ENCODE measurements at regions not wholly inside any gene's neighbourhood (a gene's known extent, or its start where the extent isn't known, plus 50 kb on each side); places are given as distances from the start of the nearest gene placed in this dataset.

DNA sequence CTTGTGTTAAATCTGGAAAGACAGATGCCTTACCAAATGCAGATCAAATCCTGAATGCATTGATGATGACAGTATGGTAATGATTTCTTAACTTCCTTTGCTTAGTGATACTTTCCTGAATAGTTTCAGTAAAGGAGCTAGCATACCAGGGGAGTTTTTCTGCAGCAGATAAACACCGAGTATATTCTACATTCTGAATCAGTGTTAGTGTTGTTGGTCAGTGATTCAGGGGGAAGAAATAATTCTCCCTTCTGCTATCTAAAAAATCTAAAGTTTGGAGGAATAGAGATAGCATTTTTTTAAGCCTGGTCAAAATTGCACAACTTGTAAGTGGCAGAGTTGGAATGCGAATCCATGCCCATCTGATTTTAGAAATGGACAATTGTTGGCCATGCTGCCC is 512.2 kb upstream of the MARCKS start:
- DNase-seq (ENCODE audit: low spot score): no peak

DNA sequence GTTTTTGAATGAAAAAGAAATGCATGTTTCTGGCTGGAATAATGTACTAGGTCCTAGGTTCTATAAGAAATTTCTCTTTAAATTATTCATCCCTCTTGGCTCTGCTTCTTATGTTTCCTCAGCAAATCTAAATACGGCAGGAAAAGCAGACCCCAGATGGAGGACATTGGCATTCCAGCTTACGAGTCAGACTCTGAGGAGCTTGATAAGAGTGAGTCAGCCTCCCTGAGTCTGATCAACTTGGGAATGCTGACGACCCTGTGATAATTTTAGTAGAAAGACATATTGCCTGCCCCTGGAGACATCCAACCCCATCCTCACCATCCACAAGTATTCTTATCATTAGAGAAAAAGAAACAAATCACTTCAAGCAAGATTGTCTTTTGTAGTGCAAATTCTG is 509.7 kb upstream of the MARCKS start:
- no peak for DNase-seq (ENCODE audit: low spot score)

DNA sequence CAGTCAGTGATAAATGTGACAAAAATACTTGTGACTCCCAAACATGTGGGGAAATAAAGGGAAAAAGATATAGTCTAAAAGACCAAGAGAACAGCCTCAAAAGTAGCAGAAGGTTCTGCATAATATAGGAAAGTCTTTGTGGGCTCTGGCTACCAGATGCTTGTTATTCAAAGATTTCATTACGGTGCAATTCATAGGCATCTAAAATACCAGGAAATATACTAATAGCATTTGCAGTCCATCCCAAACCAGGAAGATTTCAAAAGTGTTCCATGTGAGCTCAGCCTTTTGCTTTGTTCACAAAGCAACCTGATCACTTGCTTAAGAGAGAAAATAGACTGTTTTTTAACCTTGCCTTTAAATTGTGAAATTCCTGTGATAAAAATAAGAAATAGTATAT is 506.7 kb upstream of the MARCKS start:
- no peak for DNase-seq (ENCODE audit: low spot score)

DNA sequence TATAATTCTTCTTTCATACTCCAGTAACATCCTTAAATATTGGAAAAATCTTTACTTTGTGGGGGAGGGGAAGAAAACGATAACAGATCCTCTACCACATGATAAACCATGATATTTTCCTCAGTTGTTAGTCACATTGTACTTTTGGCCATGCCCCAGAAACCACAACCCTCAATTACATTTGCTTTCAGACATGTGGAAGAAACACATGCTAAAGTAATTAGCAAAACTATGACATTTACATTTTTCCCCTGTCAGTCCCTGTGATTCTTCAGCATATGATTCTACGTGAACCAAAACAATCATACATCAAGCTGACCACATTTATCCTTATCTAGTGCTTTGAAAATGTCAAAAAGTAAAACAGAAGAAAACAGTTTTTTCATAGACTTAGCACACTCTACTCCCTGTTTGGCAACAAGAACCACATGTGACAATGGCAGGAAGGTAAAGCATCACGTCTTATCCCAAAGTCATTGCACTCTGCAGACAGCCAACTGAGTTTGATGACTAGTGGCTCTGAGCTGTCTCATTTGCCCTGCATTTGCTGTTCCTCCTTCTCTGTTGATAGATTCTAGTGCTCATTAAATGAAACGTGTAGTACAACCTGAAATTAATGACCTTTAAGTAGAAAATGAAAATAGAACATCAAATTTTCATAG is 505.8 kb upstream of the MARCKS start:
- no peak for DNase-seq (ENCODE audit: low spot score)

DNA sequence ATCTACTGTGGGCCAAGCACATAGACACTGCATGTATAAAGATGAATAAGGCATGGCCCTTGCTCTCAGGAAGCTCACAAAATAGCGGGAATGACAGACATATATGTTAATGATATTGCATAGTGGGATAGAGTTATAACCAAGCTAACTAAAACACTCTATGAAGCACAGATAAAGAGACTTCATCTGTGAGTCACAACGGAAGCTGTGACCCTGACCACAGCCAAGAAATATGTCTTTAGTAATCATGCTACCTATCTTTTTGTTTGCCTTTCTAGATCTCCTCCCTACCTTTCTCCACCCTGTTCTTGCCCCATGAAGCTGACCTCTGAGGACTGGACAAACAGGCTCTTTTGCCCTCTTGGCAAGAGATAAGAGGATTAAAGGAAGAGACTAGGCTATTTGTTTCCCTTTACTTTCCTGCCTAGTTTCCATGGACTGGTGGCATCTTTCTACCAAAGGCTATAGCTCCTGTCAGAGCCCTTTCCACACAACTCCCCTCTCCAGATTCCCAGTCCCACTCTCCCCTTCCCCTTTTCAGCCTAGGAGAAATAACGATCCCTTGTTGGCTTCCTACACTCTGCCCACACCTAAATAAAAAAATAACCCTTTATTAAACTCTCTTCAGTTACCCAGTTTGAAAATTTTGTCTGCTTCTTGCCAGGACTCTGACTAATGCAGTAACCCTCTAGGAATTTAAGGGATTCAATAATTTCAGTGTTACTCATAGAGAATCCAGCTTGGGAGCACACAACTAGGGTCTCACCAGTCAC is 504.9 kb upstream of the MARCKS start:
- DNase-seq (ENCODE audit: low spot score): peak; percentile 72

DNA sequence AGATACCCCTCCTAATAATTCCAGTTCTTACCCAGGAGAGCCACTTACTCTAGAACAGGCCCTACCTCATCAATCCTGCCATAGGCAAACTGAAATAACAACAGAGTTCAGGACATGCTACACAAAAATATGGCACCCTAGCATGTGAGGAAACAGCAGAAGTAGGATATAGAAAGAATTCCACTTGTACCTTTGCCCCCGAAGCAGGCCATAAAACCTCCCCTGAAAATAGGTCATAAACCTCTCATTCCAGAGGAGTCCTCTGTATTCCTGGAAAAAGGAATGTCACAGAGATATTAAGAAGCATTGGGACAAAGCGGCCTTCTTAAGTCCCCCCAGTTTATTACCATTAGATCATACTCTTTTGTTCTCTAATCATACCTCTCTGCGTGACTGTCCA is 504.3 kb upstream of the MARCKS start:
- peak; percentile 14 for DNase-seq (ENCODE audit: low spot score)

DNA sequence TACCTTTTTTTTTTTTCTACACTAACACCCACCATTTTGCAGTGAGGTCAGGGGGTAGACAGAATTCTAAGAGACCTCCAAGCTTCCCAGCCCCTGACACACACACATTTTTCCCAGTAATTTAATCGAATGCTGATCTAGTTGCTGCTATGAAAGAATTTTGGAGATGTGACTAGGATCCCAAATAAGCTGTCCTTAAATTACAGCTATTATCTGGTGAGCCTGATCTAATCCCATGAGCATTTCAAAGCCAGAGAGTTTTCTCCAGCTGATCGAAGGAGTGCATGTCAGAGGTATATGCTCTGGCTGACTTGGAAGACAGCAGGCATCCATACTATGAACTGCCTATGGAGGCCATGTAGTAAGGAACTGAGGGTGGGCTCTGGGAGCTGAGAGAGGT is 503.8 kb upstream of the MARCKS start:
- no peak for DNase-seq (ENCODE audit: low spot score)

DNA sequence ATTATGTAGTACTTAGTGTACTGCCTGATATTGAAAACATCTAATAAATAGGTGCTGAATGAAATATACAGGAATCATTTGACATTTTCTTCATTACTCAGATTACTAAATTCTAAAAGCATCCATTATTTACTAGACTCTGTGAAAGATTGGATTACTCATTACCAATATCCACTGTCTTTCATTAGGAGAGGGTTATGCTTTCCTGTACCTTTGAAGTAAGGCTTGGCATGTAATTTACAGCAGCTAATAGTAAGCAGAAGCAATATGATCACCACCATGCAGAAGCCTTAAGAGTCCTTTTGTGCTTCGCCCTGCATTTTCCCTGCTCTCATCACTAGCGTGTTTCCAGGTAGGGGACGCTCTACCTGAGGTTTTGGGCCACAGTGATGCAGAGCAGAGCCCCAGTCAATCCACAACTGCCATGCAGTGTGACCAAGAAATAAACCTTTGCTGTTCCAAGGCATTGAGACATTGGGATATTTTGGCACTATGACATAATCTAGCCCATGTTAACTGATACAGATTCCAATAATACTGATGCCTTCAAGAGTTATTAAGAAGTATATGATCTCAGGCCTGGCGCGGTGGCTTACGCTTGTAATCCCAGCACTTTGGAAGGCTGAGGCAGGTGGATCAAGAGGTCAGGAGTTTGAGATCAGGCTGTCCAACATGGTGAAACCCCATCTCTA is 502.8 kb upstream of the MARCKS start:
- DNase-seq (ENCODE audit: low spot score): no peak

DNA sequence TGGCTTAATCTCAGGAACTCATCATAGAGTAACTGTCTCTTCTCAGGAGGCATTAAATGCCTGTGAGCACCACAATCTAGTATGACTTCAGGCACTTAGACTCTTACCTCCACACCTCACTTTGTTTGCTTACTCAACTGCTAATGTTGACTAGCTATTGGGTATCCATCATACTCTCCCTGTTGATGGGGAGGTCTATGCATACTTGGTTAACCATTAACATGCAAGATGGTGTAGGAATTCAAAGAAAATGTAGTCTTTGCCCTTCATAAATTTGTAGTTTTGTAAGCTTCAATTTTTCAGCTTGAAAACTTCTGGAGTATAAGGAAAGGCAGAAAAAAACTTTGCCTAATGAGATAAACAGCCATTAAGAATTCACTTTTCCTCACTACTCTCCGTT is 501.0 kb upstream of the MARCKS start:
- no peak for DNase-seq (ENCODE audit: low spot score)

DNA sequence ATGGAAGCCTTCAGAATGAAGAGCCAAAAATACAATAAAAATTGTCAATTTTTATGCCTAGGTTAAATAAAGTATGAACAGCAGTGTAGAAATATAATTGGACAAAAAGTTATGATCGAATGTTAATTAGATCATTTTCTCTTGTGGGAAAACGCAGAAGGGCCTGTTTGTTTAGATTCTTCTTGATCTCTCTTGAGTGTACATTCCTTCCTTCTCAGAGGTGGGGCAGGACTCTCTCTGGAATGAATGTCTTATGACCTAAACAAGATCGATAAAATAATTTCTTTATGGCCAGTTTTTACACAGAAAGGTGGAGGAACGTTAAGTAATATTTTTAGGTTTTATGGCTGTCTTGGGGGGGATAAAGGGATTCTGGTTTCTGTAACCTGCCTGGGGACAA is 500.1 kb upstream of the MARCKS start:
- DNase-seq (ENCODE audit: low spot score): no peak

DNA sequence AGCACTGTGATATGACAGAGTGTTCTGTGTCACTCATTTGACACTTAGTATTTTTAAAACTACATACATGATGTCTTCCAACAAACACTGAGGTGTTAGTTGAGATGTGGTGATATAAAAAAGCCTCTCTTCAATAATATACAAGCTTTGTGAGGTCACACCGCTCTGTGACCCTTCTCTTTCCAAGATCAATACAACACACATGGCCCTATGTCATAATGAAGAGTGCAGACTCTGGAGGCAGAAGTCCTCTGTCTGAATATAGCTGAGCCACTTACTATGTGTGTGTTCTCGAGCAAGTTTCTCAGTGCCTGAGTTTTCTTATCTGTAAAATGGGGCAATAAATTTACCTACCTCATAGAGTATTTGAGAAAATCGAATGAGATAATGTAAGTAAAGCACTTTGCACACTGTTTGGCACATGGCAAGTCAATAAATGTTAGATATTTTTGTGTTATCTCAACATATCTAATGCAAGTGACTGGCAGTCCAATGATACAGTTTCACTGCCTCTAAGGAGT is 499.0 kb upstream of the MARCKS start:
- DNase-seq (ENCODE audit: low spot score): no peak

DNA sequence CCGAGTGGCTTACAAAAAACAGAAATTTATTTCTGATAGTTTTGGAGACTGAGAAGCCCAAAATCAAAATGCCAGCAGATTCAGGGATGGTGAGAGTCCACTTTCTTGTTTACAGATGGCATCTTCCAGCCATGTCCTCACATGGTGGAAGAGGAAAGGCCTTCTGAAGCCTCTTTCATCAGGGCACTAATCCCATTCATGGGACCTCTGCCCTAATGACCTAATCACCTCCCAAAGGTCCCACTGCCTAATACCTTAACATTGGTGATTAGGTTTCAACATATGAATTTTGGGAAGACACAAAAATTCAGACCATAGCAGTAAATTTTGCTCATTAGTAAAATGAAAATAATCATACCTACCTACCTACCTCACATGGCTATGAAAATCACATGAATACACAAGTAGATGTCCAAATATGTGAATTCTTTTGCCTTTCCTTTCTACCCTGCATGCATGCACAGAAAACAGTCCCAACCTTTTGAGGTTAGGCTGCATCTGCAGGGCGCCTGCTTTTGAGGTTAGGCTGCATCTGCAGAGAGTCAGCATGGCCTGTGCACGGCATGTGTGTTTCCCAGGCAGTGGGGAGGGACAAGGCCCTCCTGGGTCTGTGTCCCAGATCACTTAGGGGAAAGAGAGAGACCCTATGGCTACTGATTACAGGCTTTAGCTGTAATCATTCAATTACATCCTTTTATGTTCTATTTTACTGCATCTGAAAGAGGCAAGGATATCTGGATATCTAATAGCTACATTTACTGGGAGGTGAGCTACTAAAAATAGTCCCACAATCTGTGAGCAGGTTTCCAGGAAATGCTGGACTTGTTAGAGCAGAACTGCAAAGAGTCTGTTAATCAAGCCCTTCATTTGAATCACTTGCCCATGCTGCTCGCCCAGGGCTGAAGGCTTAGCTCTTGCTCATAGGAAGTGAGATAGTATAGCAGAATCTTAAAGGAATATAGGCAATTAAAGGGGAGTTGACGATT is 497.7 kb upstream of the MARCKS start:
- DNase-seq (ENCODE audit: low spot score): no peak

DNA sequence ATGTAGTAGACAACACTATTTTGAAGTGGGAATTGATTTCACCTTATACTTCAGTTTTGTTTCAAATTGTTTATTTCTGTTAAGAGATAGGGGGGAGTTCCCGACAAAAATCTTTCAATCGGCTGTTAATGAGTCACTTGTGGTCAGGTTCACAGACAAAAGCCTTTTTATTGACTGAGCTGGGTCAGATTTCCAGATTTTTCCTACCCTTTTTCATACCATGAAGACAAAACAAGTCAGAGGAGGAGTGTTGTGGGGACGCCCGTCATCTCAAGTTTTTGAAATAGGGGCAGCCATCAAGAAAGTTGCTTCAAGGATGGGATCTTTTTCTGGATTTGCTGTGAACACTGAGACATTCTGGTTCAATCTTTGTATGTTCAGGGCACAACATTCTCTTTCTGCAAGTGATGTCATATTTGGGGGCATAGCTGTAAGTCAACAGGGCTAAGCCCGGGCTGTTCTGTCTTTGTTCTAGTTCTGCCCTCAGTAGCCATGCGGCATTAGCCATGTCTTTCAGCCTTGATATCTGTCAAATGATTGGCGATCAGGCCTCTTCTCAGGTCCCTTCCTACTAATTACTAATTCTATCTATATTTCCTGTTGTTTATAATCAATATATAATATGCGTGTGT is 496.0 kb upstream of the MARCKS start:
- peak; percentile 49 for DNase-seq (ENCODE audit: low spot score)

DNA sequence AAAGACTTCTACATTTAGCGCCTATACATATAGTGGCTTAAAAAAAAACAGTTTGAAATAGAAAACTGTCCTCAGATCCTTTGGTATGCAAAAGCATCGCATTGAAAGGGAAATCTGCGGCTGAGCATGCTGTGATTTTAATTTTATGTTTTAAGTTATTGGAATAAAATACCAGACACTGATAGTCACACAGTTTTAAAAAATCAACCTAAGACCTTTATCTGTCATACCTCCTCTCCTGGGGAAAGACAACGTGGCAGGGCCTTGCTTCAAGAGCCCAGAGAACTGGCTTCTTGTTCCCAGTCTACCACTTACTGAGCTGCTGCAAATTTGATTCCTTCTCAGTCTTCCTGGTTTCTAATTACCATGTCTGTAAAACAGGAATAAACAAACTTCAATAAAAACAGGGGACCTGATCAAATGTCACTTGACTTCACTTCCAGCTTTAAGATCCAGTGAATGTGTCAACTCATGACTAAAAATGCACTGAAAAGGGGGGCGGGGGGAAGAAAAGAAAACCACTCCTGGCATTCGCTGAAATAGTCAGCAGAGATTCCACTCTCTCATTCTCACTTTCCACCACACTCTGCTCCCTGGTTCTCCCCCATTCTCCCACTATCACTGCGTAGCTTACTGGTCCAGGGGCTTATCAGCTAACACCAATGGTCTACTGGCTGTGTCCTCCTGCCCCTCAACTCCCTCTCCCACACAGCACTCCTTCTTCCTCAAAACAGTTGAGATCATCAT is 494.7 kb upstream of the MARCKS start:
- DNase-seq (ENCODE audit: low spot score): no peak

DNA sequence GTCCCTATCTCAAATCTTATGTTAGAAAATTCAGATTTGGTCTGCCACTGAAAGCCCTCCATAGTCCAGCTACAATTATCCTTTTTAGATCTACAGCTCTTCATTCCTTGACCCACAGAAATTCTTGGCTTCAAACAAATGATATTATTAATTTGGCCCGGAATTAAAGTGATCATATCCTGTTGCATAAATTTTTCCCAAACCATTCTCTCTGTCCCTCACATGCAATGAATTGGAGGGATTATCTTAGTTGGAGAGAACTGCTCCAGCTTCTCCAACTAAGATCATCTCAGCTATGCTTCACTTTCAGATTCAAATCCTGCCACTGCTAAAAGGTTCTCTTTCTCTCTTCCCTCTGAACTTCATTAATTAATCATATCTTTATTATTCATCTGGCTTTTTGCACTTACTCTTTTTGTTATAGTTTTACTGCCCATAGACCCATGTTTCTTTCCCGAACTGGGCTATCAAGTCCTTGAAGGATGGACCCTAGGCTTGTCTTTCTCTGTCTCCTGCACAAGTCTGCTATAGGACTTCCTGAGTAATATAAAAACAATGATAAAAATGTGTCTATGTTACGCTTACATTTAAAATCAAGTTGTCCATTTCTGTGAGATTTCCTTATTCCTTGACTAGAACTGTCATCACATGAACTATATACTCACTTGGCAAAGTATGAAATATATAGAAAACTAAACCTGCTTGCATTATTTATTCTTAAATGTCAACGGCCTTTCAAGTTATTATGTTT is 493.9 kb upstream of the MARCKS start:
- no peak for DNase-seq (ENCODE audit: low spot score)

DNA sequence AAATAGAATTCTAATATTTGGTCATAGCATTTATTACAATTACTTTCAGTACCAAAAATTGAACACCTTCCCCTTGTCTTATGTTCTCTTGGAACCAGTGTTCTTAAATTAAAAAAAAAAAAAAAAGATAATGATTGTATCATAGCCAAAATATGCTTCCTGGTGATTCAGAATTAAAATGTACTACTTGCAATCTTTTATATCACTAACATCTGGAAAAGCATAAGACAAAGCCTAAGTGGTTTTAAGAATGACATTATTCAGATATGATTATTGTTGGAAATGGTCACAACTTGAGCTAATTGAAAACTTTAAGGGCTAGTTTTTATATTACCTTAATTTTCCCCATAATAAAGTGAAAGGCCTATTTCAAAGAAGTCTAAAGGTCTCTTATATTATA is 493.3 kb upstream of the MARCKS start:
- DNase-seq (ENCODE audit: low spot score): no peak

DNA sequence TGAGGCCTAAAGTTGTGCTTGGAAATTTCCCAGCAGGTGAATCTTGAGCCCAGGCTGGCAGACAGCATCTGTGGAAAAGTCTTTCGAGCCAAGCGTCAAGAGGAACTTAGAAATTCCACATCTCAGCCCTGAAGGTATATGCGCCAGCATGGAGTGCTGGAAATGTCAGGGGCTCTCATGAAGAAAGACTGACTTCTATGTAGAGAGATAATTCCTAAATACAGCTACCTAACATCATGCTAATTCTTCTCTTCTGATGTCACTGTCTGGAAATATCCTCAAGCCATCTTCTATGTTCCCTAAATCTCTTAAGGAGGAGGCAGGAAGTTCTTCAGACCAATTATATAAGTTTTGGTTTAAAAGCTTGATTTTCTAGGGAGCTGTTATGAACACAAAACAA is 492.4 kb upstream of the MARCKS start:
- DNase-seq (ENCODE audit: low spot score): no peak

DNA sequence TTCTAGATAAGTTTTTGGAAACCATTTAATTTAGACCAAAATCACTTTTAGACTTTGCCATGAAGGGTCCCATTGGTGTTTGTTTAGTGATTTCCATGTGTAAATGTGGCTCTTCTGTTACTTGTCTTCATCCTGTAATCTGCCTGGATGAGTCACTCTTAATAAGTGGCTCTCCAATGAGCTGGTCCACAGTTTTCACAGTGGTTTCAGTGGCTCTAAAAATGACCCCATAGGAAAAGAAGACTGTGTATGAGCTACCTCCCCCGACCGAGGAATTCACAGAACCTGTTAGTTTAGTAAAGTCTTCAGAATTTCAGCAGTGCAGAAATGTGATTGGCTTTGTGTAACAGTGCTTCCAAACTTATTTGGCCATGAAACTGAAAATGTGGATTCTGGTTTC is 492.0 kb upstream of the MARCKS start:
- no peak for DNase-seq (ENCODE audit: low spot score)

DNA sequence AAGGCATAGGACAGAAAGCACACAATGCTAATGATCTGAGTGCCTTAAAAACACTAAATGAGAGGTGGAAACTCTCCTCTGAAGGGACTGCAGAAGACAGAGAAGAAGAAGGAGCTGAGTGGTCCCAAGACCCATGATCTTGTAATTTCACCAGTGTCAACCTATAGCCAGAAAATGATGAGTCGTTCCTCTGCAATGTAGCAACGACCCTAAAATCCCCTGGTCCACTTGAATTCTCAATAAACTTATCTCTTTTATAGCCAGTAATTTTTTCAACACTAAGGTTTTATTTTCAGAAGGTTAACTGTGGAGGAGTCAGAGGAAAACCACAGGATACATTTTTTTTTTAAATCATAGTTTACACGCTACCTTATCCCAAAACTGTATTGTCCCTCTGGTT is 490.6 kb upstream of the MARCKS start:
- no peak for DNase-seq (ENCODE audit: low spot score)
